ENCODE measurements at regions not wholly inside any gene's neighbourhood (a gene's known extent, or its start where the extent isn't known, plus 50 kb on each side); places are given as distances from the start of the nearest gene placed in this dataset.

- DNase-seq (ENCODE audit: low spot score) = no peak
Measured at GRCh38 chr4:166635367-166635766, 598.9 kb downstream of the SPOCK3 start.

GRCh38 chr4:166637816-166638215 lies 596.5 kb downstream of the SPOCK3 start:
- no peak for DNase-seq (ENCODE audit: low spot score)

- no peak for DNase-seq (ENCODE audit: low spot score)
Measured at GRCh38 chr4:166655231-166655630, 579.1 kb downstream of the SPOCK3 start.

DNA sequence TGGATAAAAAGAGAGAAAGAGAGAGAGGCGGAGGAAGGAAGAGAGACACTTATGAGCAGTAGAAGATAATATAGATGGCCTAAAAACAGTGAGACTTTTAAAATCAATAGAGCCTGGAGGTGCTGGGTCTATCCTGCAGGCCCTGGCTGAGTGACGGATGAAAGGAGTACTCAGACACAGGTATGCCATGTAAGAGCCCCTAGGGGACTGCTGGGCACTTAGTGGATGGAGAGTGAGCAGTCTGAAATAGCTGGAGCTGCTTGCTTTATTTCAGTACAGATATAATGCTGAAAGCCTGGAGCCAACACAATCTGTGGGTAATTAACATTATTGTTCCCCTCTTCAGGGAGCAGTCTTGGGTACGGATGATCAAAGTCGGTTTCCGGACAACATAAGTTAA lies 578.6 kb downstream of the SPOCK3 start:
- DNase-seq (ENCODE audit: low spot score) = no peak

DNA sequence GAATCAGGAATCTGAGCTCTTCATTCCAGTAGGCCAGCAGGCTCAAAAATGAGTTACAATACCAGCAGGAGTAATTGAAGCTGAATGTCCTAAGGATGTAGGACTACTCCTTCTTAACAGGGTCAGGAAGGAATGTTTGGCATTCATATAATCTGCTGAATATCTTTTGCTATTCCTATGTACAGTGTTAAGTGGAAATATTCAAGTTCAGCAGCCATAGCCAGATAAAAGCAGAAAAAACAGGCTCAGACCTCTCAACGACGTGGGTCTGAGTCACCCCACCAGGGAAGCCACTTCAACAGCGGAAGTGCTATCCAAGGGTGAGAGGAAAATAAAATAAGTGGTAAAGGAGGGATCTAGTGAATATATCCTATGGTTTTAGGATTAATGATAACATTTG lies 577.0 kb downstream of the SPOCK3 start:
- DNase-seq (ENCODE audit: low spot score) = no peak

GRCh38 chr4:166658585-166658984 lies 575.7 kb downstream of the SPOCK3 start:
- DNase-seq (ENCODE audit: low spot score) = no peak

DNA sequence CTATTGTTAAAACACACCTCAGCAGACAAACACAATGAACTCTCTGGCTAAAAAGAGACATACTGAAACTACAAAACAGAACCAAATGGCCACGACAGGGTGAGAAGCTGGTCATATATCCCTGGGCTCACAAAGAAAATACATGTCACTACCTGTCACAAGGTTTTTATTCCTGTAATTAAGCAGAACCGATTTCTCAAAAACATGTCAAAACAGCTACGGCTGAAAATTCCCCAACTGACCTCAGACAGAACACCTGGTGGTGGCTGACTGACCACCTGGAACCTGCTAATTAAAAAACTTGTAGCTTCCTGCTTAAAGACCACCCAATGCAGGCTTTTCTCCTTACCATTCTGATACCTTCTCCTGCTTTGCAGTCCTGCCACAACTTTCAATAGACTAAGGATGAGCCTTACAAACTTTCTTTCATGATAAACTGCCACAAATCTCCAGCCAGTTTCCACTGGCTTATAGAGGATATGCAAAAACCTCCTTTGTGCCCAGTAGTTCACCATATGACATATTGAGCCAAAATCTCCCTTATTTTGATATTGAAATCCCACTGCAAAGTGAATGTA lies 571.9 kb downstream of the SPOCK3 start:
- no peak for DNase-seq (ENCODE audit: low spot score)

DNA sequence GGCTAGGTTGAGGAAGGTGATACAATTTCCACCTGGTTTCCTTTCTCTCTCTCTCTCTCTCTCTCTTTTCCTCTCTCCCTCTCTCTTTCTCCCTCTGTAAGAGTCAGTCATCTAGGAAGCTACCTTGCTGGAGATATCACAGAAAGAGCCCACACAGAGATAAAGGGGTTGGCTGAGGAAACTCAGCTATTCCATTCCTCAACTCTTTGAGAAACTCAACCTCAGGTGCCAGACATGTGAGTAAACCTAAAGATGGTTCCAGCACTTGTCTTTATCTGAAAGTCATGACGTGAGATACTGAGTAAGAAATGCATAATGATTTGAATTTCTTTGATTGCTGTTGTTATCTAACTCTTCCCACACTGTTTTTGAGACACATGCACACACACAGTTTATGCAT lies 564.0 kb downstream of the SPOCK3 start:
- no peak for DNase-seq (ENCODE audit: low spot score)

- no peak for DNase-seq (ENCODE audit: low spot score)
Measured at GRCh38 chr4:166673911-166674310, 560.4 kb downstream of the SPOCK3 start.

DNA sequence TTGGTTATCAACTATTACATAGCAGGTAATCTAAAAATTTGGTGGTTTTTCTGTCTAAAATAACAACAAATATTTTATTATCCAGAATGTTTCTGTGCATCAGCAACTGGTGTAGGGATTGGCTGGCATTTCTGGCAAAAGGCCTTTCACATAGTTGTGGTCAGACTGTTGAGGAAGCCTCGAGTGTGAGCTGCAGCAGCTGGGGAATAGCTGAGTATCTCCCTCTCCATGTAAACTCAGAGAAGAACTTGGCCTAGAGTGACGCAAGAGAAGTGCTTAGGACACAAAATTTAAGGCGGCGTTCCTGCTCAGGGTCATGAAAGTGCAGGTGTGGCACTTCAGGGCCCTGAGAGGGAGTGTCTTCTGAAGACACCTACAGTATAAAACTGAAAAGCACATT lies 558.9 kb downstream of the SPOCK3 start:
- DNase-seq (ENCODE audit: low spot score) = no peak

- no peak for DNase-seq (ENCODE audit: low spot score)
Measured at GRCh38 chr4:166680796-166681195, 553.5 kb downstream of the SPOCK3 start.

DNA sequence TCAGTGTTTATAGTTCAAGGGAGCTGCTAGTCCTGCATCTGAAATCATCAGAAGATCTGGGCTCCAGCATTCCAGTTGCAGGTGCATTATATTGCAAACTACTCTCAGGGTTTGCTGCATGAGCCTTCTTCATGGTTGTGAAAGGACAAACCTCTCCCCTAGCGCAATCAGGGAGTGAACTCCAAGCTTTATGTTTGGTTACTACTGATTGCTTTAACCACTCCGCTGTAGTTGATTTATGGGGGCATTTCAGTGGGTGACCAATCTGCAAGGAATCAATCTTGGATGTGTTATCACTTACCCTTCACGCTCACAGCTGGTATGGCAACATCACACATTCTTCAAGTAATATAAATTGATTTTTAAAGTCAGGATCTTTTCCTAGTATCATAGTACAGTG lies 552.1 kb downstream of the SPOCK3 start:
- DNase-seq (ENCODE audit: low spot score) = no peak
